NCI-H82 treated with DMSO at 0.1 percent for 48 hours (cell line): ENCODE measurements at regions not wholly inside any gene's neighbourhood (a gene's known extent, or its start where the extent isn't known, plus 50 kb on each side); places are given as distances from the start of the nearest gene placed in this dataset.

Source experiments
- DNase-seq: peaks from one replicate; lab custom pipeline; 2025; ENCODE audit not compliant: unreplicated experiment; lab: John Stamatoyannopoulos, UW

- DNase-seq, result no peak
Observed at GRCh38 chr4:125507141-125507540, 192.4 kb downstream of the FAT4 start.

DNA sequence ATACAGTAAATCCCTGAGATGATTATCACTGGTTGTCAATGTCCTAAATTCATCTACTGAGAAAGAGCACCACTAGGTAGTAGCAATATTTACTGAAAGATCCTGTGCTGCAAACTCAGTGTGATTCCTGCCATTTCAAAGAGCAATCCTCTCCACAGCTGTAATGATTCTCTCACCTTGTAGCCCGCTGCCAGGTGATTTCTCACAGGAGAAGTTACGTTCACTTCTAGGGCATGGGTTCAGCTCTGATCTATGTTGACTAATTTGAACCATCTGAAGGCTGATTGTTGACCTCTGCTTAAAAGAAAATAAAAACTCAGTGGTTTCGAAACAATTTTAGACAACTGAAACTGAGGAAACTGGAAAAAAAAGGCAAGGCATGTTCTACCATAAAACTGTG lies 197.0 kb downstream of the FAT4 start:
- no peak for DNase-seq

- no peak for DNase-seq
Observed at GRCh38 chr4:125515016-125515415, 200.3 kb downstream of the FAT4 start.

DNA sequence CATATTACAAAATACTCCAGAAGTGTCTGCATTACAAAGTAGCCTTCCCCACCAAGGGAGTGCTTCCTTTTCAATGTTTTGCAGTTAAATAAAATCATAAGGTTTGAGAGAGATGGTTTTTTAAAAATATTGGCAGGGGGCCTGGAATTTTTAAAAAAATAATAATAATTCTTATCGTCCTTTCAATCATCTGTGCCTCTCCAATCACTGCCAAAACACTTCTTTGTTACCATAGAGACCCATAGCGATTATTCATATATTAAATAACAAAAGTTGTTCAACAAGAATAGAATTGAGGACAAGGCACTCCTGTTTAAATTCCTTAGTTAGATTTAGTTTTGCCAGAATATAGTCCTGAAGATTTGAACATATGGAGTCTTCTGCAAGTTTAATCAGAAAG lies 203.1 kb downstream of the FAT4 start:
- no peak for DNase-seq

DNA sequence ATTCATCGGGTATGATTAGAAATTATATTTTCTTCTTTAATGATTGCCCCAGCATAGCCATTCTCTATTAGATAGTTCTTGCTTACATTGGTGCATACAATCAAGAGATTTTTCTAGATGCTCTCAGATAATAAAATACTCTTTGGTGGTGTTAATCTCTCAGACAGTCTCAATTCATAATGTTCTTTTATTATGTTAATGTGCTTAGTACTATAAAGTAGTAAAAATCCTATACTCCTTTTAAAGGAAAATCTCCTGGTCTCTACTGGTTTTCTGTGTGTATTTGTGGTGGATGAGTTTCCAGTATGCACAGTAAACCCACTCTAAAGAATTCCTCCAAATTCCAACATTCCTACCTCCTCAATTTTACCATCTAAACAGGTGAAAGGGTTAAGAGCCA lies 203.5 kb downstream of the FAT4 start:
- no peak for DNase-seq

- no peak for DNase-seq
Observed at GRCh38 chr4:125519371-125520146, 204.8 kb downstream of the FAT4 start.

GRCh38 chr4:125520258-125520990 lies 205.7 kb downstream of the FAT4 start:
- DNase-seq, result no peak

GRCh38 chr4:125522588-125522987 lies 207.8 kb downstream of the FAT4 start:
- no peak for DNase-seq

GRCh38 chr4:125522992-125523391 lies 208.2 kb downstream of the FAT4 start:
- no peak for DNase-seq

- no peak for DNase-seq
Observed at GRCh38 chr4:125526420-125526819, 211.7 kb downstream of the FAT4 start.

DNA sequence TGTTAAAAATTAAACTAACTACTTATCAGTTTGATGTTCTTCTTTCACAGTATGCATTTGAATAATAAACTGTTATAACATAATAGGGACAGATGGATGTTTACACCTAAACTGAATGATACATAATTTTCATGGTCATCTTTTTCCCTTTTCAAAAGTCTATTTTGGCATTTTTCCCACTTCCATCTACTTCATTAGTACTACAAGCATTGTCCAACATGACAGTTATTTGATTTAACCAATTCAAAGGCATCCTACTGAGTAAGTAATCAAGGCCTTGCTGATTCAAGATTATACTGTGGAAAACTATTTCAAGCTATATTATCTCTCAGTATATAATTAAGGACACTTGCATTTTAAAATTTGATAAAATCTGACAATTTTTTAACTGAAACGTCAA lies 212.9 kb downstream of the FAT4 start:
- no peak for DNase-seq

DNA sequence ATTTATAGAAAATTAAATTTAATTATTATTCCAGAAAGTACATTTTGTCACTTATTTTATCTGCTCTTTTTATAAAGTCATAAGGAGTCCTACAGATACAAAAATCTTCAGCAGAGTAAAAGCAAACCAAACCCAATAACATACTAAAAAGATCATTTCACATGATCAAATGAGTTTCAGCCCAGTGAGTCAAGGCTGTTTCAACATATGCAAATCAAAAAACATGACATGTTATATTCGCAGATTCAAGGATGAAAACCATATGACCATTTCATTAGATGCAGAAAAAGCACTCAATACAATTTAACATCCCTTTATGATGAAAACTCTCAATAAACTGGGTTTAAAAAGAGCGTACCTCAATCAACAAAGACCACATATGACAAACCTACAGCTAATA lies 214.3 kb downstream of the FAT4 start:
- no peak for DNase-seq

DNA sequence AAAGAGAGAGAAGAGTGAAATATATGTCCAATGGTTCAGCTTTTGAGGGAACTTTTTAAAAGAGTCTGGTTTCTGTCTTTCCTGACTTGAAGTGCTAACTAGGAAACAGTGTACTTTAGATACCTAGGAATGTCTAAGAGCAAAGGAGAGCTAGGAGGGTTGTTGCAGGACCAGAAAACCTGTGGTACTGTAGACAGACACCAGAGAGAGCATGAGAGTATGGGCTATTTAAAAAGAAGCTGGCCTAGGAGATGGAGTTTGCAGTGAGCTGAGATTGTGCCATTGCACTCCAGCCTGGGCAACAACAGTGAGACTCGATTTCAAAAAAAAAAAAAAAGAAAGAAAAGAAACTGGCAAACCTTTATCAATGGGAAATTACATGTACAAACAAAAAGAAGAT lies 223.9 kb downstream of the FAT4 start:
- DNase-seq, result no peak

GRCh38 chr4:125539691-125540090 lies 224.9 kb downstream of the FAT4 start:
- no peak for DNase-seq

GRCh38 chr4:125541836-125542385 lies 227.2 kb downstream of the FAT4 start:
- DNase-seq, result no peak

- no peak for DNase-seq
Observed at GRCh38 chr4:125546272-125546671, 231.5 kb downstream of the FAT4 start.

- DNase-seq, result no peak
Observed at GRCh38 chr4:125547836-125548235, 233.1 kb downstream of the FAT4 start.

- DNase-seq, result no peak
Observed at GRCh38 chr4:125550769-125551168, 236.0 kb downstream of the FAT4 start.

DNA sequence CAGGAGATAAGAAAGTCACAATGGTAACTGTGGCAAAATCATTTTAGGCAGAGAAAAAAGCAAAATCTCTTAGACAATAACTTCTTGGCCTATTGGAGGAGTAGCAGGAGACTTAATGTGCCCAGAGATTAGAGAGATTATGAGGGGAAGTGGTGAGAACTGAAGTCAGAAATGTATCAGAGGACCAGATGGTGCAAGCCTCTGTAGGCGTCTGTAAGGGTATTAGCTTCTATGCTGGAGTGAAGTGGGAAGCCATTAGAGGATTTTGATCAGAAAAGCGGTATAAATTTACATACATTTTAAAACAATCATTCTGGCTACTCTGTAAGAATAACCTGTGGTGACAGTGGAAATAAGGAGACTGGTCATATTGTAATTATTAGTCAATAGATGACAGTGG lies 236.7 kb downstream of the FAT4 start:
- DNase-seq, result peak; percentile 80

GRCh38 chr4:125551967-125552366 lies 237.2 kb downstream of the FAT4 start:
- peak; percentile 13 for DNase-seq

GRCh38 chr4:125572601-125573000 lies 257.8 kb downstream of the FAT4 start:
- DNase-seq, result no peak

DNA sequence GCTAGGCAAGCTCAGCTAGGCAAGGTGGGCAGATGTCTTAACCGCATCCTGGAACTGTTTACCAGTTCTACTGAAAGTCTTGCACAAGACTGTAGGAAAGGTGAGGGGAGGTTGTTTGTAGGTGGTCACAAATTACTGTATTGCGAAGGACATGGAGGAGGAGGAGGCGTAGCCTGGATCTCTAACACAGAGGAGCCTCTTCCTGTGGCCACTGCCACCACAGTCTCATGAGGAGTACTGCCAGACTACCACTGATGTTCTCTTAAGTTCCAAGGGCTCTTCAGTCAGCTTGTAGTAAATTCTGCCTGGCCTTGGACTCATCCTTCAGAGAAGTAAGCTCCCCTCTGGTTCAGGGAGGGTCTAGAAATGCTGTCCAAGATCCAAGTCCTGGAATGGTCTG lies 258.6 kb downstream of the FAT4 start:
- no peak for DNase-seq
